Activated CD8-positive, alpha-beta T cell treated with anti-CD3 and anti-CD28 coated beads, Interleukin-2, amount 10 ng/mL, durations not matched to agents 7 days and 5 days (primary cell): ENCODE measurements at regions not wholly inside any gene's neighbourhood (a gene's known extent, or its start where the extent isn't known, plus 50 kb on each side); places are given as distances from the start of the nearest gene placed in this dataset.

Source experiments
- ATAC-seq: fragments of 150-1000 bp; cut with Tn5 transposase; one replicate; pipeline ENCODE4 v1.10.0; 2021; ENCODE audit warnings: moderate library complexity
- CTCF ChIA-PET: fragments of 350-600 bp; sonication (Branson Sonifier 250); formaldehyde crosslinking; loops from one replicate; lab custom pipeline; 2021; ENCODE audit warnings: antibody characterized with exemption; lab: Charles Lee
- POLR2A ChIA-PET: fragments of 350-600 bp; sonication (Branson Sonifier 250); formaldehyde crosslinking; loops from one replicate; lab custom pipeline; 2021; ENCODE audit warnings: antibody characterized with exemption; lab: Charles Lee
- DNase-seq: peaks from one replicate; pipeline ENCODE4 v3.0.0-alpha.2; 2020
- H3K27ac Mint-ChIP-seq: one replicate; pipeline ENCODE4 v1.8.0; 2021; ENCODE audit warnings: mild to moderate bottlenecking, mixed read lengths
- H3K27me3 Mint-ChIP-seq: one replicate; pipeline ENCODE4 v1.8.0; 2021; ENCODE audit warnings: low read depth, mixed read lengths
- H3K36me3 Mint-ChIP-seq: one replicate; pipeline ENCODE4 v1.8.0; 2021; ENCODE audit warnings: low read depth, mixed read lengths
- H3K4me1 Mint-ChIP-seq: one replicate; pipeline ENCODE4 v1.8.0; 2021; ENCODE audit warnings: low read depth, mixed read lengths
- H3K4me3 Mint-ChIP-seq: one replicate; pipeline ENCODE4 v1.8.0; 2021; ENCODE audit warnings: mild to moderate bottlenecking, mixed read lengths
- H3K9me3 Mint-ChIP-seq: one replicate; pipeline ENCODE4 v1.8.0; 2022; ENCODE audit warnings: mixed read lengths; ENCODE audit not compliant: insufficient read depth

GRCh38 chr1:162937716-162938395, 76.9 kb upstream of the CCDC190 start:
- peaks cover 15% of the 10 kb centered on the region for H3K27me3 Mint-ChIP-seq
- DNase-seq: no peak

GRCh38 chr1:162930976-162931560, 70.1 kb upstream of the CCDC190 start:
- no peak for ATAC-seq
- DNase-seq: no peak
- no peak overlapping the region for H3K4me3 Mint-ChIP-seq
- H3K4me1 Mint-ChIP-seq: no peaks in the 10 kb centered on the region
- H3K36me3 Mint-ChIP-seq: no peaks in the 10 kb centered on the region
- H3K27me3 Mint-ChIP-seq: peaks cover 17% of the 10 kb centered on the region
- H3K27ac Mint-ChIP-seq: no peak overlapping the region
- POLR2A ChIA-PET: no interaction called here
- no peaks in the 10 kb centered on the region for H3K9me3 Mint-ChIP-seq
- CTCF ChIA-PET: no interaction called here

More at GRCh38 chr1:162937716-162938395, 76.9 kb upstream of the CCDC190 start:
- no peak overlapping the region for H3K27ac Mint-ChIP-seq
- no peak for ATAC-seq
- no peak overlapping the region for H3K4me3 Mint-ChIP-seq
- H3K4me1 Mint-ChIP-seq: no peaks in the 10 kb centered on the region
- no peaks in the 10 kb centered on the region for H3K36me3 Mint-ChIP-seq
- ChIA-PET CTCF (no interaction called here), POLR2A (no interaction called here)
- no peaks in the 10 kb centered on the region for H3K9me3 Mint-ChIP-seq

- no peaks in the 10 kb centered on the region for H3K36me3 Mint-ChIP-seq
- ATAC-seq (no peak), DNase-seq (no peak)
- ChIA-PET POLR2A (no interaction called here), CTCF (no interaction called here)
- H3K27ac Mint-ChIP-seq: no peak overlapping the region
- no peak overlapping the region for H3K4me3 Mint-ChIP-seq
- H3K27me3 Mint-ChIP-seq: peaks cover 17% of the 10 kb centered on the region
- H3K4me1 Mint-ChIP-seq: no peaks in the 10 kb centered on the region
- no peaks in the 10 kb centered on the region for H3K9me3 Mint-ChIP-seq
Observed at GRCh38 chr1:162930532-162930931, 69.6 kb upstream of the CCDC190 start.

GRCh38 chr1:162929177-162929576, 68.2 kb upstream of the CCDC190 start:
- ATAC-seq (no peak), DNase-seq (no peak)
- CTCF ChIA-PET: no interaction called here
- POLR2A ChIA-PET: no interaction called here
- Mint-ChIP-seq H3K4me1 (no peaks in the 10 kb centered on the region), H3K27me3 (peaks cover 10% of the 10 kb centered on the region), H3K4me3 (no peak overlapping the region), H3K36me3 (no peaks in the 10 kb centered on the region), H3K9me3 (no peaks in the 10 kb centered on the region), H3K27ac (no peak overlapping the region)

- DNase-seq (no peak), ATAC-seq (no peak)
- Mint-ChIP-seq H3K9me3 (no peaks in the 10 kb centered on the region), H3K36me3 (no peaks in the 10 kb centered on the region), H3K27me3 (peaks cover 10% of the 10 kb centered on the region), H3K4me1 (no peaks in the 10 kb centered on the region), H3K4me3 (no peak overlapping the region), H3K27ac (no peak overlapping the region)
- ChIA-PET CTCF (no interaction called here), POLR2A (no interaction called here)
Observed at GRCh38 chr1:162928141-162928540, 67.2 kb upstream of the CCDC190 start.

GRCh38 chr1:162927421-162927820, 66.4 kb upstream of the CCDC190 start:
- ATAC-seq: no peak
- H3K9me3 Mint-ChIP-seq: no peaks in the 10 kb centered on the region
- H3K27ac Mint-ChIP-seq: no peak overlapping the region
- H3K4me1 Mint-ChIP-seq: no peaks in the 10 kb centered on the region
- CTCF ChIA-PET: no interaction called here
- DNase-seq: no peak
- peaks cover 10% of the 10 kb centered on the region for H3K27me3 Mint-ChIP-seq
- H3K4me3 Mint-ChIP-seq: no peak overlapping the region
- POLR2A ChIA-PET: no interaction called here
- no peaks in the 10 kb centered on the region for H3K36me3 Mint-ChIP-seq

GRCh38 chr1:162926906-162927305, 65.9 kb upstream of the CCDC190 start:
- no peak for ATAC-seq
- CTCF ChIA-PET: interaction anchor here (0.8 kb wide), 1 partner anchor 61 kb away, joined by 3 read pairs; no protein-coding TSS in a partner anchor
- H3K4me3 Mint-ChIP-seq: no peak overlapping the region
- no peak for DNase-seq
- H3K4me1 Mint-ChIP-seq: peaks cover 4% of the 10 kb centered on the region
- H3K36me3 Mint-ChIP-seq: no peaks in the 10 kb centered on the region
- H3K27ac Mint-ChIP-seq: no peak overlapping the region
- no peaks in the 10 kb centered on the region for H3K9me3 Mint-ChIP-seq
- POLR2A ChIA-PET: no interaction called here
- peaks cover 10% of the 10 kb centered on the region for H3K27me3 Mint-ChIP-seq

GRCh38 chr1:162924179-162924578, 63.2 kb upstream of the CCDC190 start:
- peaks cover 4% of the 10 kb centered on the region for H3K4me1 Mint-ChIP-seq
- ChIA-PET POLR2A (no interaction called here), CTCF (no interaction called here)
- H3K9me3 Mint-ChIP-seq: no peaks in the 10 kb centered on the region
- H3K4me3 Mint-ChIP-seq: no peak overlapping the region
- ATAC-seq: no peak
- DNase-seq: no peak
- no peaks in the 10 kb centered on the region for H3K36me3 Mint-ChIP-seq
- no peaks in the 10 kb centered on the region for H3K27me3 Mint-ChIP-seq
- H3K27ac Mint-ChIP-seq: no peak overlapping the region

- H3K9me3 Mint-ChIP-seq: no peaks in the 10 kb centered on the region
- no peak overlapping the region for H3K4me3 Mint-ChIP-seq
- ChIA-PET CTCF (no interaction called here), POLR2A (no interaction called here)
- H3K27me3 Mint-ChIP-seq: no peaks in the 10 kb centered on the region
- ATAC-seq (no peak), DNase-seq (no peak)
- peaks cover 4% of the 10 kb centered on the region for H3K4me1 Mint-ChIP-seq
- H3K27ac Mint-ChIP-seq: no peak overlapping the region
- H3K36me3 Mint-ChIP-seq: no peaks in the 10 kb centered on the region
Observed at GRCh38 chr1:162922201-162922600, 61.2 kb upstream of the CCDC190 start.

- POLR2A ChIA-PET: no interaction called here
- Mint-ChIP-seq H3K4me3 (no peak overlapping the region), H3K27me3 (no peaks in the 10 kb centered on the region), H3K9me3 (no peaks in the 10 kb centered on the region), H3K27ac (no peak overlapping the region), H3K36me3 (no peaks in the 10 kb centered on the region), H3K4me1 (peaks cover 4% of the 10 kb centered on the region)
- DNase-seq (no peak), ATAC-seq (no peak)
- CTCF ChIA-PET: no interaction called here
Observed at GRCh38 chr1:162921311-162921710, 60.3 kb upstream of the CCDC190 start.

- no peak overlapping the region for H3K4me3 Mint-ChIP-seq
- ChIA-PET CTCF (no interaction called here), POLR2A (no interaction called here)
- no peaks in the 10 kb centered on the region for H3K27me3 Mint-ChIP-seq
- H3K36me3 Mint-ChIP-seq: no peaks in the 10 kb centered on the region
- DNase-seq (no peak), ATAC-seq (no peak)
- no peak overlapping the region for H3K27ac Mint-ChIP-seq
- peaks cover 4% of the 10 kb centered on the region for H3K4me1 Mint-ChIP-seq
- no peaks in the 10 kb centered on the region for H3K9me3 Mint-ChIP-seq
Observed at GRCh38 chr1:162919034-162919433, 58.1 kb upstream of the CCDC190 start.

GRCh38 chr1:162918151-162918754, 57.3 kb upstream of the CCDC190 start:
- ChIA-PET POLR2A (no interaction called here), CTCF (no interaction called here)
- peaks cover 4% of the 10 kb centered on the region for H3K4me1 Mint-ChIP-seq
- H3K9me3 Mint-ChIP-seq: no peaks in the 10 kb centered on the region
- no peaks in the 10 kb centered on the region for H3K36me3 Mint-ChIP-seq
- ATAC-seq: no peak
- no peak overlapping the region for H3K27ac Mint-ChIP-seq
- DNase-seq: no peak
- no peaks in the 10 kb centered on the region for H3K27me3 Mint-ChIP-seq
- H3K4me3 Mint-ChIP-seq: no peak overlapping the region
